HepG2 (cell line): ENCODE measurements at regions not wholly inside any gene's neighbourhood (a gene's known extent, or its start where the extent isn't known, plus 50 kb on each side); places are given as distances from the start of the nearest gene placed in this dataset.

Experiments
- ATAC-seq: fragments of 200-7000 bp; cut with Tn5 transposase; 3 replicates; pipeline ENCODE4 v1.9.1; 2020; ENCODE audit warnings: mild to moderate bottlenecking, moderate library complexity
- BruUV-seq: library from RNA; stranded (reverse); fragments of 400-500 nt; replicated peaks from 2 replicates; lab custom pipeline; 2021; lab: Mats Ljungman, UMichigan
- CTCF ChIA-PET: fragments of 300-600 bp; formaldehyde crosslinking; extraction: SDS; loops from one replicate; lab custom pipeline; 2021; ENCODE audit warnings: low total read pairs, inconsistent platforms, low intra/inter-chr PET ratio; lab: Yijun Ruan, JAX
- POLR2A ChIA-PET: fragments of 350-600 bp; sonication (Branson Sonifier 250); formaldehyde crosslinking; loops from one replicate; lab custom pipeline; 2020; ENCODE audit warnings: antibody characterized with exemption, inconsistent platforms; lab: Yijun Ruan, JAX
- DNase-seq: peaks from one replicate; pipeline ENCODE4 v3.0.0-alpha.2; 2015; ENCODE audit warnings: low spot score
- FAIRE-seq: peaks from 3 replicates; lab custom pipeline; 2011; peaks lifted over from hg19 to GRCh38; lab: Jason Lieb, UNC
- H2AFZ ChIP-seq: one replicate; pipeline ENCODE4 v1.6.1; 2011; ENCODE audit warnings: low read length, inconsistent platforms
- H3K27ac ChIP-seq: fragments of 300-600 bp; 3 replicates; pipeline ENCODE4 v1.8.0; 2011; ENCODE audit warnings: mixed run types, mild to moderate bottlenecking, mixed read lengths, low read length, inconsistent platforms; ENCODE audit not compliant: insufficient read depth; ENCODE audit errors: extremely low read length
- H3K27me3 ChIP-seq, 2 experiments: fragments of 200-600 bp in 1 of 2; 2 replicates in 1 of 2; 3 replicates in 1 of 2; pipeline versions ENCODE4 v1.6.0 to v1.8.0; 2011; ENCODE audit warnings: low read length in 2 of 2, mild to moderate bottlenecking in 2 of 2, moderate library complexity in 2 of 2, inconsistent platforms in 1 of 2; ENCODE audit not compliant: insufficient read depth in 2 of 2, control insufficient read depth in 1 of 2
- H3K36me3 ChIP-seq, 2 experiments: fragments of 200-600 bp in 1 of 2; replicated peaks in 1 of 2; 2 replicates in 1 of 2; 3 replicates in 1 of 2; pipeline versions ENCODE4 v1.5.1 to v1.8.0; 2011; ENCODE audit warnings: low read length in 2 of 2, inconsistent platforms in 1 of 2; ENCODE audit not compliant: insufficient read depth in 2 of 2, control insufficient read depth in 1 of 2
- H3K4me1 ChIP-seq: 2 replicates; pipeline ENCODE4 v1.5.1; 2012; ENCODE audit warnings: low read length, inconsistent platforms; ENCODE audit not compliant: insufficient read depth
- H3K4me2 ChIP-seq: 2 replicates; pipeline ENCODE4 v1.6.0; 2011; ENCODE audit warnings: low read depth, low read length, inconsistent platforms
- H3K4me3 ChIP-seq, 3 experiments: fragments of 200-600 bp in 1 of 3; sonication (generic), shearing (Covaris generic) in 1 of 3; replicated peaks in 1 of 3; 2 replicates each; pipeline ENCODE4 v1.5.1; 2011 to 2016; ENCODE audit warnings: low read length in 3 of 3, inconsistent platforms in 2 of 3, low read depth in 2 of 3, mild to moderate bottlenecking in 2 of 3, control low read depth in 1 of 3, mixed read lengths in 1 of 3; ENCODE audit not compliant: insufficient read depth in 1 of 3
- H3K79me2 ChIP-seq: one replicate; pipeline ENCODE4 v1.6.1; 2011; ENCODE audit warnings: low read length, inconsistent platforms; ENCODE audit not compliant: insufficient read depth
- H3K9ac ChIP-seq: 2 replicates; pipeline ENCODE4 v1.6.0; 2011; ENCODE audit warnings: mild to moderate bottlenecking, low read depth, low read length, inconsistent platforms; ENCODE audit not compliant: insufficient read depth
- H3K9me3 ChIP-seq: 2 replicates; pipeline ENCODE4 v1.5.1; 2012; ENCODE audit warnings: mild to moderate bottlenecking, low read length
- H4K20me1 ChIP-seq: 2 replicates; pipeline ENCODE4 v1.6.0; 2011; ENCODE audit warnings: inconsistent platforms, mild to moderate bottlenecking, low read length, moderate library complexity; ENCODE audit not compliant: insufficient read depth
- REL ChIP-seq: sonication (generic); formaldehyde crosslinking; conservative IDR thresholded peaks from 2 replicates; pipeline ENCODE4 v1.8.0; 2022; ENCODE audit warnings: mild to moderate bottlenecking, missing genetic modification reagents, moderate library complexity
- TEAD3 ChIP-seq: optimal IDR thresholded peaks from 2 replicates; pipeline ENCODE3; 2016; ENCODE audit warnings: borderline replicate concordance
- ZNF879 ChIP-seq: sonication (generic); formaldehyde crosslinking; IDR thresholded peaks from 2 replicates; pipeline ENCODE4 v1.8.1; 2023; ENCODE audit warnings: missing genetic modification reagents
- WGBS: methylation state at CpG from one replicate; pipeline ENCODE4 v1.1.6; 2017; ENCODE audit warnings: low lambda C conversion rate; 5-methylcytosine and 5-hydroxymethylcytosine counted together
- in situ Hi-C: cut with HindIII; loops from 2 replicates; pipeline ENCODE4 v1.10.0; 2017; ENCODE audit warnings: low pct_unique_long_range_greater_than_20kb; ENCODE audit not compliant: extremely low pct_ligation_motif_present
- intact Hi-C: fragments of 100-400 bp; cut with micrococcal nuclease; formaldehyde crosslinking; loops from one replicate; pipeline ENCODE4 v1.10.0; 2022; ENCODE audit not compliant: unreplicated experiment
- TF ChIP-seq, protein P1 (sequence below), 2 experiments: IDR thresholded peaks; 2 replicates each; pipeline ENCODE4 v1.6.1; 2011 to 2012; ENCODE audit warnings: low read length in 2 of 2, borderline replicate concordance in 1 of 2, low read depth in 1 of 2, mild to moderate bottlenecking in 1 of 2, moderate library complexity in 1 of 2
- TF ChIP-seq, protein P2 (sequence below): sonication (generic); formaldehyde crosslinking; IDR thresholded peaks from 2 replicates; pipeline ENCODE4 v1.9.0; 2021; ENCODE audit warnings: missing genetic modification reagents, mild to moderate bottlenecking, borderline replicate concordance

DNA sequence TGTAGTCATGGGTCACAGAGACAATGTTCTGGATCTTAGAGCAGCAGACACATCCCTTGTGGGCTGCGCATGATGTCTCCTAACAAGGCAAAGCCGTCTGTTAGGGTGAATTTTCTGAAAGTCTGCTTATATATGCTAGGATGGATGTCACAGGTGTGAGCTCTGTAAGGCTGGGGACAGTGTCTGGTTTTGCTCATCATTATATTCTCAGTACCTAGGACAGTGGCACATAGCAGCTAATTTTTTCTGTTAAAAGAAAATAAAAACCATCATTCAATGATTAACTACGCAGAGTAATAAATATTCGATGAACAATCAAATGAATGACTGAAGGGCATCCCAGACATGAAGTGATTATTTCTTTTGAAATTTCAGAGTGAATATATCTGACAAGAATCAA, 52.9 kb upstream of the FAM169A start:
- TF ChIP-seq, protein P1, sequence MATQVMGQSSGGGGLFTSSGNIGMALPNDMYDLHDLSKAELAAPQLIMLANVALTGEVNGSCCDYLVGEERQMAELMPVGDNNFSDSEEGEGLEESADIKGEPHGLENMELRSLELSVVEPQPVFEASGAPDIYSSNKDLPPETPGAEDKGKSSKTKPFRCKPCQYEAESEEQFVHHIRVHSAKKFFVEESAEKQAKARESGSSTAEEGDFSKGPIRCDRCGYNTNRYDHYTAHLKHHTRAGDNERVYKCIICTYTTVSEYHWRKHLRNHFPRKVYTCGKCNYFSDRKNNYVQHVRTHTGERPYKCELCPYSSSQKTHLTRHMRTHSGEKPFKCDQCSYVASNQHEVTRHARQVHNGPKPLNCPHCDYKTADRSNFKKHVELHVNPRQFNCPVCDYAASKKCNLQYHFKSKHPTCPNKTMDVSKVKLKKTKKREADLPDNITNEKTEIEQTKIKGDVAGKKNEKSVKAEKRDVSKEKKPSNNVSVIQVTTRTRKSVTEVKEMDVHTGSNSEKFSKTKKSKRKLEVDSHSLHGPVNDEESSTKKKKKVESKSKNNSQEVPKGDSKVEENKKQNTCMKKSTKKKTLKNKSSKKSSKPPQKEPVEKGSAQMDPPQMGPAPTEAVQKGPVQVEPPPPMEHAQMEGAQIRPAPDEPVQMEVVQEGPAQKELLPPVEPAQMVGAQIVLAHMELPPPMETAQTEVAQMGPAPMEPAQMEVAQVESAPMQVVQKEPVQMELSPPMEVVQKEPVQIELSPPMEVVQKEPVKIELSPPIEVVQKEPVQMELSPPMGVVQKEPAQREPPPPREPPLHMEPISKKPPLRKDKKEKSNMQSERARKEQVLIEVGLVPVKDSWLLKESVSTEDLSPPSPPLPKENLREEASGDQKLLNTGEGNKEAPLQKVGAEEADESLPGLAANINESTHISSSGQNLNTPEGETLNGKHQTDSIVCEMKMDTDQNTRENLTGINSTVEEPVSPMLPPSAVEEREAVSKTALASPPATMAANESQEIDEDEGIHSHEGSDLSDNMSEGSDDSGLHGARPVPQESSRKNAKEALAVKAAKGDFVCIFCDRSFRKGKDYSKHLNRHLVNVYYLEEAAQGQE (IDR thresholded peaks at IDR 0.05; ENCODE audit: borderline replicate concordance in 1 of 2, low read depth in 1 of 2, low read length in 2 of 2): peak in 1 of 2 experiments; percentile 88; a peak in 3 of 4 replicates
- no peak for TF ChIP-seq ZNF879
- no peak for TF ChIP-seq TEAD3 (CRISPR knock-in tag)
- TF ChIP-seq, protein P2, sequence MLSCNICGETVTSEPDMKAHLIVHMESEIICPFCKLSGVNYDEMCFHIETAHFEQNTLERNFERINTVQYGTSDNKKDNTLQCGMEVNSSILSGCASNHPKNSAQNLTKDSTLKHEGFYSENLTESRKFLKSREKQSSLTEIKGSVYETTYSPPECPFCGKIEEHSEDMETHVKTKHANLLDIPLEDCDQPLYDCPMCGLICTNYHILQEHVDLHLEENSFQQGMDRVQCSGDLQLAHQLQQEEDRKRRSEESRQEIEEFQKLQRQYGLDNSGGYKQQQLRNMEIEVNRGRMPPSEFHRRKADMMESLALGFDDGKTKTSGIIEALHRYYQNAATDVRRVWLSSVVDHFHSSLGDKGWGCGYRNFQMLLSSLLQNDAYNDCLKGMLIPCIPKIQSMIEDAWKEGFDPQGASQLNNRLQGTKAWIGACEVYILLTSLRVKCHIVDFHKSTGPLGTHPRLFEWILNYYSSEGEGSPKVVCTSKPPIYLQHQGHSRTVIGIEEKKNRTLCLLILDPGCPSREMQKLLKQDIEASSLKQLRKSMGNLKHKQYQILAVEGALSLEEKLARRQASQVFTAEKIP (CRISPR knock-in tag): no peak
- no peak for TF ChIP-seq REL (CRISPR knock-in tag)
- Histone ChIP-seq H3K4me3 (no peak overlapping the region; a peak in 1 of 6 replicates), H3K36me3 (no peaks in the 10 kb centered on the region), H3K27me3 (no peaks in the 10 kb centered on the region), H3K79me2 (no peaks in the 10 kb centered on the region), H3K9me3 (peaks cover 9% of the 10 kb centered on the region), H3K27ac (peak overlapping the region; percentile 92), H3K4me2 (peak overlapping the region; percentile 74), H3K4me1 (peaks cover 52% of the 10 kb centered on the region), H3K9ac (no peak overlapping the region), H2AFZ (no peak overlapping the region), H4K20me1 (no peaks in the 10 kb centered on the region)
- no peak for ATAC-seq
- WGBS: 80% methylated on average over 4 of the region's 4 CpGs
- no peak for DNase-seq
- intact Hi-C loops (loop anchor here (1.0 to 5.0 kb wide), 4 partner anchors 152 to 1017 kb away; partner anchors contain the start of genes GFM2 and NSA2), in situ Hi-C loops (loop anchor here (5.0 kb wide), 2 partner anchors 152 to 247 kb away; partner anchors contain the start of genes GFM2 and NSA2)
- no TSS peak for BruUV-seq
- no peak for FAIRE-seq
- POLR2A ChIA-PET: interaction anchor here (1.0 to 1.4 kb wide), 2 partner anchors 52 to 278 kb away, joined by 3 to 4 read pairs; partner anchors contain the start of gene ENC1
- CTCF ChIA-PET: interaction anchor here (0.7 to 2.6 kb wide), 4 partner anchors 118 to 271 kb away, joined by 3 to 14 read pairs (median 3); partner anchors contain the start of genes GFM2 and NSA2
